OCI-LY7 (cell line): ENCODE measurements at regions not wholly inside any gene's neighbourhood (a gene's known extent, or its start where the extent isn't known, plus 50 kb on each side); places are given as distances from the start of the nearest gene placed in this dataset.

ENCODE experiments used
- CTCF ChIP-seq: fragments of 200-600 bp; sonication (generic); conservative IDR thresholded peaks from 2 replicates; pipeline ENCODE4 v1.5.1; 2014; ENCODE audit warnings: mild to moderate bottlenecking, antibody characterized with exemption, low read length, moderate library complexity, mixed read lengths
- EZH2phosphoT487 ChIP-seq: fragments of 200-600 bp; sonication (generic); IDR thresholded peaks from 2 replicates; pipeline ENCODE4 v1.6.1; 2018; ENCODE audit warnings: low read depth, borderline replicate concordance, mild to moderate bottlenecking, mixed run types, antibody characterized with exemption, low read length, moderate library complexity, mixed read lengths

- no peak for TF ChIP-seq CTCF
- TF ChIP-seq EZH2phosphoT487: no peak
Observed at GRCh38 chr2:447902-448665, 160.2 kb upstream of the ALKAL2 start.
